Ascending aorta (tissue), 2 donors: ENCODE measurements at regions not wholly inside any gene's neighbourhood (a gene's known extent, or its start where the extent isn't known, plus 50 kb on each side); places are given as distances from the start of the nearest gene placed in this dataset.
A peak's percentile ranks its signal among the peaks of the same experiment; 100 is the strongest.

Experiments
- DNase-seq, 2 donors: peaks; one replicate each; pipeline ENCODE4 v3.0.0-alpha.2; 2019; ENCODE audit warnings: low spot score in 2 of 2
- H3K27ac ChIP-seq, 2 donors: fragments of 200-600 bp; sonication (generic); one replicate each; pipeline ENCODE4 v1.5.1; 2016 to 2017; ENCODE audit warnings: mild to moderate bottlenecking in 1 of 2
- H3K27me3 ChIP-seq: fragments of 200-600 bp; sonication (generic); one replicate; pipeline ENCODE4 v1.5.1; 2017
- H3K36me3 ChIP-seq, 2 donors: fragments of 200-600 bp; sonication (generic); one replicate each; pipeline ENCODE4 v1.5.1; 2016
- H3K4me1 ChIP-seq, 2 donors: fragments of 200-600 bp; sonication (generic); one replicate each; pipeline ENCODE4 v1.5.1; 2016 to 2017; ENCODE audit warnings: mild to moderate bottlenecking in 1 of 2
- H3K4me3 ChIP-seq, 2 donors: fragments of 200-600 bp; sonication (generic); one replicate each; pipeline ENCODE4 v1.5.1; 2016 to 2017; ENCODE audit warnings: mild to moderate bottlenecking in 1 of 2
- H3K9me3 ChIP-seq, 2 donors: fragments of 200-600 bp; sonication (generic); one replicate each; pipeline ENCODE4 v1.5.1; 2016
- CTCF ChIP-seq, 3 experiments: fragments of 200-600 bp in 2 of 3; fragments of 450-650 bp in 1 of 3; sonication (generic) in 2 of 3; IDR thresholded peaks; one replicate each; pipeline ENCODE4 v1.5.1; 2016 to 2019; ENCODE audit warnings: antibody characterized with exemption in 3 of 3, mild to moderate bottlenecking in 1 of 3, moderate library complexity in 1 of 3
- intact Hi-C: fragments of 100-400 bp; cut with DNase I; formaldehyde crosslinking; loops from one replicate; pipeline ENCODE4 v1.15.1; 2023

- Histone ChIP-seq H3K4me1 (peaks cover 0 to 4% of the 10 kb centered on the region in 2 donors), H3K36me3 (no peaks in the 10 kb centered on the region), H3K9me3 (no peaks in the 10 kb centered on the region), H3K27me3 (no peaks in the 10 kb centered on the region), H3K27ac (peak overlapping the region in 1 of 2 donors; percentile 59), H3K4me3 (no peak overlapping the region)
- intact Hi-C loops, result no loop called here
- no peak for TF ChIP-seq CTCF (IDR thresholded peaks at IDR 0.05)
- DNase-seq, result no peak
These were observed 50.3 kb upstream of the NFE2L2 start for GRCh38 chr2:177314722-177315264.

GRCh38 chr2:177315364-177315763 is 50.8 kb upstream of the NFE2L2 start:
- TF ChIP-seq CTCF (IDR thresholded peaks at IDR 0.05), result no peak
- Histone ChIP-seq H3K27ac (peak overlapping the region in 1 of 2 donors; percentile 59), H3K4me3 (no peak overlapping the region), H3K4me1 (peaks cover 0 to 4% of the 10 kb centered on the region in 2 donors), H3K36me3 (no peaks in the 10 kb centered on the region), H3K27me3 (no peaks in the 10 kb centered on the region), H3K9me3 (no peaks in the 10 kb centered on the region)
- intact Hi-C loops, result no loop called here
- no peak for DNase-seq

GRCh38 chr2:177316756-177317155 is 52.2 kb upstream of the NFE2L2 start:
- Histone ChIP-seq H3K4me3 (no peak overlapping the region), H3K36me3 (no peaks in the 10 kb centered on the region), H3K9me3 (no peaks in the 10 kb centered on the region), H3K4me1 (peaks cover 0 to 4% of the 10 kb centered on the region in 2 donors), H3K27me3 (no peaks in the 10 kb centered on the region), H3K27ac (no peak overlapping the region)
- DNase-seq, result no peak
- TF ChIP-seq CTCF (IDR thresholded peaks at IDR 0.05), result no peak
- intact Hi-C loops, result no loop called here

GRCh38 chr2:177317443-177317842 is 52.9 kb upstream of the NFE2L2 start:
- H3K27ac ChIP-seq, result no peak overlapping the region
- no peaks in the 10 kb centered on the region for H3K9me3 ChIP-seq
- intact Hi-C loops, result no loop called here
- H3K4me1 ChIP-seq, result peaks cover 0 to 4% of the 10 kb centered on the region in 2 donors
- DNase-seq, result no peak
- no peak overlapping the region for H3K4me3 ChIP-seq
- no peaks in the 10 kb centered on the region for H3K27me3 ChIP-seq
- H3K36me3 ChIP-seq, result no peaks in the 10 kb centered on the region
- no peak for TF ChIP-seq CTCF (IDR thresholded peaks at IDR 0.05)

GRCh38 chr2:177317857-177318256 is 53.3 kb upstream of the NFE2L2 start:
- no peak for TF ChIP-seq CTCF (IDR thresholded peaks at IDR 0.05)
- Histone ChIP-seq H3K4me1 (peaks cover 0 to 4% of the 10 kb centered on the region in 2 donors), H3K36me3 (no peaks in the 10 kb centered on the region), H3K27ac (no peak overlapping the region), H3K9me3 (no peaks in the 10 kb centered on the region), H3K4me3 (no peak overlapping the region), H3K27me3 (no peaks in the 10 kb centered on the region)
- intact Hi-C loops, result no loop called here
- no peak for DNase-seq

GRCh38 chr2:177318613-177319012 is 54.1 kb upstream of the NFE2L2 start:
- no peak for DNase-seq
- Histone ChIP-seq H3K4me1 (peaks cover 0 to 4% of the 10 kb centered on the region in 2 donors), H3K27ac (no peak overlapping the region), H3K27me3 (no peaks in the 10 kb centered on the region), H3K36me3 (no peaks in the 10 kb centered on the region), H3K4me3 (no peak overlapping the region), H3K9me3 (no peaks in the 10 kb centered on the region)
- no peak for TF ChIP-seq CTCF (IDR thresholded peaks at IDR 0.05)
- intact Hi-C loops, result no loop called here
